Astrocyte of the cerebellum (primary cell): ENCODE measurements at regions not wholly inside any gene's neighbourhood (a gene's known extent, or its start where the extent isn't known, plus 50 kb on each side); places are given as distances from the start of the nearest gene placed in this dataset.

Source experiments
- DNase-seq: peaks from one replicate; pipeline ENCODE4 v3.0.0-alpha.2; 2011; ENCODE audit warnings: low read depth
- H3K4me3 ChIP-seq: 2 replicates; pipeline ENCODE4 v1.5.1; 2011; ENCODE audit warnings: mild to moderate bottlenecking, low read depth, low read length, moderate library complexity
- in situ Hi-C: cut with HindIII; loops from 2 replicates; pipeline ENCODE4 v1.10.0; 2017; ENCODE audit warnings: low sequenced_read_pairs
- TF ChIP-seq, protein P1 (sequence below): IDR thresholded peaks from 2 replicates; pipeline ENCODE4 v1.5.1; 2012; ENCODE audit warnings: low read length, low read depth, moderate library complexity, mild to moderate bottlenecking; ENCODE audit errors: missing control alignments

DNA sequence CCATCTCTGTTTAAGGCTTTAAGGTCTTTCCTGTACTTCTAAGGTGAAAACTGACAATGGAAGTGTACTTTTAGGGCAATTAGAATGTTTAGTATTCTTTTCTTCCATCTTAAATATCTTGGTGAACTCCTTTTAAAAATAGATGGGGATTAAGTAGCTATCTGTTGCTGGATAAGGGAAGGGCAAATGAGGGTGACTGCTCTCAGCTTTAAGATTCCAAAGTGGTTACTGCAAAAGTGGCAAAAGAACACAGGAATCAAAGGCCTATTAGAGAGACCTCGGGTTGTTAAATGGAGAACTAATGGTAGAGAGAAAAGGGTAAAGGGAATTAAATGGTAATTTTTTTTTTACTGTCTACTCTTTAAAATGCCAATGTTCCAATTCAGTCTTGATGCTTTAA lies 774.1 kb upstream of the B3GALT2 start:
- in situ Hi-C loops, result no loop called here
- TF ChIP-seq, protein P1, sequence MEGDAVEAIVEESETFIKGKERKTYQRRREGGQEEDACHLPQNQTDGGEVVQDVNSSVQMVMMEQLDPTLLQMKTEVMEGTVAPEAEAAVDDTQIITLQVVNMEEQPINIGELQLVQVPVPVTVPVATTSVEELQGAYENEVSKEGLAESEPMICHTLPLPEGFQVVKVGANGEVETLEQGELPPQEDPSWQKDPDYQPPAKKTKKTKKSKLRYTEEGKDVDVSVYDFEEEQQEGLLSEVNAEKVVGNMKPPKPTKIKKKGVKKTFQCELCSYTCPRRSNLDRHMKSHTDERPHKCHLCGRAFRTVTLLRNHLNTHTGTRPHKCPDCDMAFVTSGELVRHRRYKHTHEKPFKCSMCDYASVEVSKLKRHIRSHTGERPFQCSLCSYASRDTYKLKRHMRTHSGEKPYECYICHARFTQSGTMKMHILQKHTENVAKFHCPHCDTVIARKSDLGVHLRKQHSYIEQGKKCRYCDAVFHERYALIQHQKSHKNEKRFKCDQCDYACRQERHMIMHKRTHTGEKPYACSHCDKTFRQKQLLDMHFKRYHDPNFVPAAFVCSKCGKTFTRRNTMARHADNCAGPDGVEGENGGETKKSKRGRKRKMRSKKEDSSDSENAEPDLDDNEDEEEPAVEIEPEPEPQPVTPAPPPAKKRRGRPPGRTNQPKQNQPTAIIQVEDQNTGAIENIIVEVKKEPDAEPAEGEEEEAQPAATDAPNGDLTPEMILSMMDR, result no peak

DNA sequence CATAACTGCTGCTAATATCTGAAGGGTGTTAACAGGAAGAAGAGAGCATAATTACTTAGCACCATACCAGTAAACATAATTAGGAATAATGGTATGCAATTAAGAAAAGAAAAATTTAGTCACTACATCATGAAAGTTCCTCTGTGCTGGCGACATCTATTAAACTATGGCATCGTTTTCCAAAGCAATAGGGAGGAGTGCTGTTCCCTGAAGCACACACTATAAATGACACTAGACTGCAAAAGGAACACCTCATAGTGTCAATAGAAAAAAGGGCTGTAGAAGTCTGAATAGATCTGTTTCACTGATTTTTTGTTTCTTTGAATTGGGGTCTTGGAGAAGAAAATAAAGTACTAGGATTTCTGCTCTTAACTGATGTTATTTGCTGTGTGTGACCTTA lies 773.6 kb upstream of the B3GALT2 start:
- H3K4me3 ChIP-seq, result no peak overlapping the region
- in situ Hi-C loops, result no loop called here
- TF ChIP-seq, protein P1, result no peak
- no peak for DNase-seq

More for the DNA sequence above, 774.1 kb upstream of the B3GALT2 start:
- no peak for DNase-seq
- no peak overlapping the region for H3K4me3 ChIP-seq

DNA sequence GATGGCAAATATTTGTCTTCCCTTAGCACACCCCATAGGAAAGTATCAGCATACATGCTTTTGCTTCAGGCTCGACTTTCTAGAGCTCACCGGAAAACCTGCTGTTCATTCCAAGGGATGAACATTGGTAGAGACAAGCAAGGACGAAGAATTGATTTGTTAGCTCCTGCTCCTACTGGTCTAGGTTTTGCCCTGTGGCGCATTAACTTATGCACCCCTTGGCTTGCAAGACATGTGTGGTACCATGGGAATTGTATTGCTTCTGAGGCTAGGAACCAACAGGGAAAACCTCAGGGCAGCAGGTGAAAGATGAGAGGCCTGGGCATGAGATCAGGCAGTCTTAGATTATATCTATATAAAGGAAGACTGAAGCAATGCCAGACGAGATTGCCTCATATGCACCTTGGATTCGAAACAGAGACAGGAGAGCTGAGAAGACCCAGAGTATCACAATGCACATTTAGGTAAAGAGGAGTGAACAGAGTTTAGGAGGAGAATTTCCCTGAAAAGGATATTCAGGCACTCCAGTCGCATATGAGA lies 771.2 kb upstream of the B3GALT2 start:
- DNase-seq, result no peak
- TF ChIP-seq, protein P1, result no peak
- H3K4me3 ChIP-seq, result no peak overlapping the region
- in situ Hi-C loops, result no loop called here

DNA sequence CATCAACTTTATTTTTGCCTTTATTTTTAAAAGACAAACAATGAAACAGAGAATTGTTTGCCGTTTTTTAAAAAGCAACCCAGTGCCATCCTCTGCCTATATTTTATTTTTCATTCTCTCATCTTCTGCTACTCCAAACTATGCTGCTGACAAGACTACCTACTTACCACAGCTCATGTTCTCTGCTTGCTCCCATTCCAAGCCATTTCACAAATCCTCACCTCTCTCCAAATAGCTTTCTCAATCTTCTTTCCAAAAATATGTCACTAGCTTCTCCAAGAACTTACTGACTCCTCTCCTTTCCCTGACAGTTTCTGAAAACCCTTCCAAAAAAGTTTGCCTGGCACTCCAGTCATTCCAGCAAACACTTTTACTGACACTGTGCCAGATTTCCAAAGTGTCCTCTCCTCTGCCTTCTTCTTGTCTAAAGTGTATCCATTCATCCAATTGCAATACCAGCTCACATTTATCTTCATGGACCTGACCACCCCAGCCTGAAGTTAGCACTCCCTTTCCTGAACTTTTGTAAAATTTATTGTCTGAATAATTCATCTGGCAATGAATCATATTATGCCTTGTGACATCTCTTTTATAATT lies 766.5 kb upstream of the B3GALT2 start:
- H3K4me3 ChIP-seq, result no peak overlapping the region
- in situ Hi-C loops, result no loop called here
- TF ChIP-seq, protein P1, result no peak
- no peak for DNase-seq

DNA sequence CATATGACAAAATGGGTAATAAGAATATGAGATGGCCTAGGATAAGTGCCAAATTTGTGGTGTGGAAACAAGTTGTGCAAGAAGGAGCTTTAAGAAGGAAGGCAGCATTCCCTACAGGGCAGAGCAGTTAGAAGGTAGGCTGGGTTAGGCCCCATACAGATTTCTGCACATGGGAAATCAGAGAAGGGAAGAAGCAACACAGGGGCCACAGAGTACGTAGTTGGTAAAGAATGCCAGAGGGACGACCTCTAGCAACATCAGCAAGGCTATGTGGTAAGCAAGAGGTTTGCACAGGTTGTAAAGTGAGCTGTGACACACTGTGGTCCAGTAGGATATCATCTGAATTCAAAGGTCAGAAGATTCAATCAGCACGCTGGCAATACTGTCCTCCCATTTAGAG lies 765.6 kb upstream of the B3GALT2 start:
- no peak for DNase-seq
- in situ Hi-C loops, result no loop called here

DNA sequence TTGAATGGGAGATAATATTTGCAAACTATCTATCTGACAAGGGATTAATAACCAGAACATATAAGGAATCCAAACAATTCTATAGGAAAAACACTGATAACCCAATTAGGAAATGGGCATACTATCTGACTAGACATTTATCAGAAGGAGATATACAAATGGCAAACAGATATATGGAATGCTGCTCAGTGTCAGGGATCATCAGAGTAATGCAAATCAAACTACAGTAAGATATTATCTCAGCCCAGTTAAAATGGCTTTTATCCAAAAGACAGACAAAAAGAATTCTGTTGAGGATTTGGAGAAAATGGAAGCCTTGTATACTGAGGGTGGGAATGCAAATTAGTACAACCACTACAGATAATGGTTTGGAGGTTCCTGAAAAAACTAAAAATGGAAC lies 758.0 kb upstream of the B3GALT2 start:
- no peak for DNase-seq
- in situ Hi-C loops, result no loop called here
- TF ChIP-seq, protein P1, result no peak

More for the DNA sequence above, 765.6 kb upstream of the B3GALT2 start:
- TF ChIP-seq, protein P1, result no peak
- H3K4me3 ChIP-seq, result no peak overlapping the region

DNA sequence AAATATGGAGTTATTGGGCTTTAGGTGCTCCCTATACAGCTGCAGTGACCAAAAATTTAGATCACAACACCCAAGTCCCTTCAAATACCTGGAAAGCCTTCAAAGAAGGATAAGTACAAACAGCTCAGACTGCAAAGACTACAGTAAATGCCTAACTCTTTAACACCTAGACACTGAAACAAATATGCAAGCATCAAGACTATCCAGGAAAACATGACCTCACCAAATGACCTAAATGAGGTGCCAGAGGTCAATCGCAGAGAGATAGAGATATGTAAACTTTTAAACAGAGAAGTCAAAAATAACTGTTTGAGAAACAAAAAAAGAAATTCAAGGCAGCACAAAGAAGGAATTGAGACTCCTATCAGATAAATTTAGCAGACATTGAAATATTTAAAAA lies 753.8 kb upstream of the B3GALT2 start:
- TF ChIP-seq, protein P1, result no peak
- in situ Hi-C loops, result no loop called here
- H3K4me3 ChIP-seq, result no peak overlapping the region
- DNase-seq, result no peak

More for the DNA sequence above, 758.0 kb upstream of the B3GALT2 start:
- H3K4me3 ChIP-seq, result no peak overlapping the region
